ENCODE measurements at regions not wholly inside any gene's neighbourhood (a gene's known extent, or its start where the extent isn't known, plus 50 kb on each side); places are given as distances from the start of the nearest gene placed in this dataset.

GRCh38 chr1:25030012-25030411, 99.9 kb upstream of the RUNX3 start:
- TF ChIP-seq CTCF (IDR thresholded peaks at IDR 0.05; ENCODE audit: low read length) (no peak), EZH2 (optimal IDR thresholded peaks at IDR 0.05; ENCODE audit: low read depth, low read length) (no peak)

Measured in MM.1S (cell line).